K562 (cell line): ENCODE measurements at regions not wholly inside any gene's neighbourhood (a gene's known extent, or its start where the extent isn't known, plus 50 kb on each side); places are given as distances from the start of the nearest gene placed in this dataset.
"Not testable (repeated sequence)": the region's sequence is repeated elsewhere in the genome, so short reads cannot be mapped to it uniquely, and the experiment has no call there.

Experiments
- CEBPB ChIP-seq: fragments of 450-650 bp; IDR thresholded peaks from 2 replicates; pipeline ENCODE4 v1.6.1; 2016; ENCODE audit warnings: missing genetic modification characterization, missing compliant biosample characterization
- PHF8 ChIP-seq: fragments of 200-600 bp; sonication (generic); IDR thresholded peaks from 2 replicates; pipeline ENCODE4 v1.6.1; 2012; ENCODE audit warnings: mixed run types, mild to moderate bottlenecking, inconsistent platforms, low read length, moderate library complexity, borderline replicate concordance
- POU5F1 ChIP-seq: fragments of 150-350 bp; IDR thresholded peaks from 2 replicates; pipeline ENCODE4 v1.6.1; 2014; ENCODE audit warnings: borderline replicate concordance, low read length, low read depth, mild to moderate bottlenecking; ENCODE audit not compliant: partially characterized antibody
- SMAD3 ChIP-seq: fragments of 450-650 bp; formaldehyde crosslinking; conservative IDR thresholded peaks from 2 replicates; pipeline ENCODE4 v1.4.0; 2020; ENCODE audit warnings: mild to moderate bottlenecking
- SUPT5H ChIP-seq: fragments of 450-650 bp; IDR thresholded peaks from 2 replicates; pipeline ENCODE4 v1.6.1; 2016
- TAF15 ChIP-seq: fragments of 200-400 bp; formaldehyde crosslinking; IDR thresholded peaks from 2 replicates; pipeline ENCODE4 v1.6.1; 2017; ENCODE audit warnings: mild to moderate bottlenecking, low read depth, low read length, moderate library complexity
- ZBTB8A ChIP-seq: fragments of 450-650 bp; IDR thresholded peaks from 2 replicates; pipeline ENCODE4 v1.6.1; 2018; ENCODE audit warnings: mild to moderate bottlenecking, moderate library complexity; ENCODE audit not compliant: partially characterized antibody
- TF ChIP-seq, protein P1 (sequence below), 3 experiments: IDR thresholded peaks in 2 of 3; conservative IDR thresholded peaks in 1 of 3; 2 replicates each; pipeline ENCODE4 v1.5.1; 2011 to 2012; ENCODE audit warnings: low read length in 3 of 3, mild to moderate bottlenecking in 3 of 3, control low read depth in 2 of 3, improper control_type of control experiment in 1 of 3, inconsistent platforms in 1 of 3, low read depth in 1 of 3, mixed read lengths in 1 of 3, moderate library complexity in 1 of 3; ENCODE audit not compliant: insufficient read depth in 2 of 3
- TF ChIP-seq, protein P2 (sequence below): sonication (generic); formaldehyde crosslinking; IDR thresholded peaks from 2 replicates; pipeline ENCODE4 v1.8.1; 2023; ENCODE audit warnings: mild to moderate bottlenecking, missing genetic modification reagents
- TF ChIP-seq, protein P3 (sequence below): sonication (generic); formaldehyde crosslinking; IDR thresholded peaks from 2 replicates; pipeline ENCODE4 v1.9.0; 2022; ENCODE audit warnings: mild to moderate bottlenecking, missing genetic modification reagents

DNA sequence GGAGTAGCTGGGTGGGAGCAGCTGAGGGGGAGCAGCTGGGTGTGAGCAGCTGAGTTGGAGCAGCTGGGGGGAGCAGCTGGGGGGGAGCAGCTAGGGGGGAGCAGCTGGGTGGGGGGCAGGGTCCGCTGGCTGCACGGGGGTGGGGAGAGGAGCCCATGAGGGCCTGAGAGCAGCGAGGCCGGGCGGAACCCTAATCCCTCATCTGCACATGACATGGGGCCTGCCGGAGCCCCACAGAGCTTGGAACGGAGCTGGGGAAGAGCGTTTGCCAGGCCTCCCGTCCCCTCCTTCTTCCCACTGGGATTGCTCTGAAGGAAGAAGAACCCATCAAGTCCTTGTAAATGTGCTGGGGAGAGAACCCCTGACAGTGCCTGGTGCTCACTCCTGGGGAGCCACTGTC, 83.2 kb upstream of the LPCAT1 start:
- not testable (repeated sequence) for TF ChIP-seq SMAD3 (CRISPR knock-in tag); ZBTB8A; SUPT5H; PHF8; POU5F1; CEBPB; TAF15
- TF ChIP-seq, protein P1, sequence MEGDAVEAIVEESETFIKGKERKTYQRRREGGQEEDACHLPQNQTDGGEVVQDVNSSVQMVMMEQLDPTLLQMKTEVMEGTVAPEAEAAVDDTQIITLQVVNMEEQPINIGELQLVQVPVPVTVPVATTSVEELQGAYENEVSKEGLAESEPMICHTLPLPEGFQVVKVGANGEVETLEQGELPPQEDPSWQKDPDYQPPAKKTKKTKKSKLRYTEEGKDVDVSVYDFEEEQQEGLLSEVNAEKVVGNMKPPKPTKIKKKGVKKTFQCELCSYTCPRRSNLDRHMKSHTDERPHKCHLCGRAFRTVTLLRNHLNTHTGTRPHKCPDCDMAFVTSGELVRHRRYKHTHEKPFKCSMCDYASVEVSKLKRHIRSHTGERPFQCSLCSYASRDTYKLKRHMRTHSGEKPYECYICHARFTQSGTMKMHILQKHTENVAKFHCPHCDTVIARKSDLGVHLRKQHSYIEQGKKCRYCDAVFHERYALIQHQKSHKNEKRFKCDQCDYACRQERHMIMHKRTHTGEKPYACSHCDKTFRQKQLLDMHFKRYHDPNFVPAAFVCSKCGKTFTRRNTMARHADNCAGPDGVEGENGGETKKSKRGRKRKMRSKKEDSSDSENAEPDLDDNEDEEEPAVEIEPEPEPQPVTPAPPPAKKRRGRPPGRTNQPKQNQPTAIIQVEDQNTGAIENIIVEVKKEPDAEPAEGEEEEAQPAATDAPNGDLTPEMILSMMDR (IDR thresholded peaks at IDR 0.05 in 2 of 3, conservative IDR thresholded peaks at IDR 0.05 in 1 of 3; ENCODE audit: insufficient read depth in 2 of 3, low read depth in 1 of 3, low read length in 3 of 3), result not testable (repeated sequence)
- TF ChIP-seq, protein P2, sequence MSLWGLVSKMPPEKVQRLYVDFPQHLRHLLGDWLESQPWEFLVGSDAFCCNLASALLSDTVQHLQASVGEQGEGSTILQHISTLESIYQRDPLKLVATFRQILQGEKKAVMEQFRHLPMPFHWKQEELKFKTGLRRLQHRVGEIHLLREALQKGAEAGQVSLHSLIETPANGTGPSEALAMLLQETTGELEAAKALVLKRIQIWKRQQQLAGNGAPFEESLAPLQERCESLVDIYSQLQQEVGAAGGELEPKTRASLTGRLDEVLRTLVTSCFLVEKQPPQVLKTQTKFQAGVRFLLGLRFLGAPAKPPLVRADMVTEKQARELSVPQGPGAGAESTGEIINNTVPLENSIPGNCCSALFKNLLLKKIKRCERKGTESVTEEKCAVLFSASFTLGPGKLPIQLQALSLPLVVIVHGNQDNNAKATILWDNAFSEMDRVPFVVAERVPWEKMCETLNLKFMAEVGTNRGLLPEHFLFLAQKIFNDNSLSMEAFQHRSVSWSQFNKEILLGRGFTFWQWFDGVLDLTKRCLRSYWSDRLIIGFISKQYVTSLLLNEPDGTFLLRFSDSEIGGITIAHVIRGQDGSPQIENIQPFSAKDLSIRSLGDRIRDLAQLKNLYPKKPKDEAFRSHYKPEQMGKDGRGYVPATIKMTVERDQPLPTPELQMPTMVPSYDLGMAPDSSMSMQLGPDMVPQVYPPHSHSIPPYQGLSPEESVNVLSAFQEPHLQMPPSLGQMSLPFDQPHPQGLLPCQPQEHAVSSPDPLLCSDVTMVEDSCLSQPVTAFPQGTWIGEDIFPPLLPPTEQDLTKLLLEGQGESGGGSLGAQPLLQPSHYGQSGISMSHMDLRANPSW, result not testable (repeated sequence)
- TF ChIP-seq, protein P3, sequence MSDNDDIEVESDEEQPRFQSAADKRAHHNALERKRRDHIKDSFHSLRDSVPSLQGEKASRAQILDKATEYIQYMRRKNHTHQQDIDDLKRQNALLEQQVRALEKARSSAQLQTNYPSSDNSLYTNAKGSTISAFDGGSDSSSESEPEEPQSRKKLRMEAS (CRISPR knock-in tag), result not testable (repeated sequence)
